Body of pancreas (tissue), 4 donors: ENCODE measurements at regions not wholly inside any gene's neighbourhood (a gene's known extent, or its start where the extent isn't known, plus 50 kb on each side); places are given as distances from the start of the nearest gene placed in this dataset. TPM values are rescaled to one million over a fixed set of nuclear protein-coding genes. Genes with fewer than 3 reads are reported as not detected.

Source experiments
- ATAC-seq: fragments of 150-250 bp; one replicate; pipeline ENCODE4 v1.9.1; 2016
- DNase-seq, 4 donors: peaks; one replicate each; pipeline ENCODE4 v3.0.0-alpha.2; 2019
- H3K27ac ChIP-seq, 4 donors: fragments of 200-600 bp; sonication (generic); 1 replicate in 3 of 4; 2 replicates in 1 of 4; pipeline versions ENCODE4 v1.5.1 to v1.6.1; 2016 to 2019; ENCODE audit warnings: mild to moderate bottlenecking in 1 of 4, mixed read lengths in 1 of 4, moderate library complexity in 1 of 4
- H3K27me3 ChIP-seq, 2 donors: fragments of 200-600 bp; sonication (generic); one replicate each; pipeline ENCODE4 v1.6.0; 2016; ENCODE audit warnings: mild to moderate bottlenecking in 1 of 2
- H3K36me3 ChIP-seq, 2 donors: fragments of 200-600 bp; sonication (generic); replicated peaks in 1 of 2; 2 replicates each; pipeline ENCODE4 v1.5.1; 2016; ENCODE audit warnings: low read depth in 2 of 2; ENCODE audit not compliant: insufficient read depth in 1 of 2
- H3K4me1 ChIP-seq: fragments of 200-600 bp; sonication (generic); one replicate; pipeline ENCODE4 v1.6.0; 2016
- H3K4me3 ChIP-seq, 2 donors: fragments of 200-600 bp; sonication (generic); 1 replicate in 1 of 2; 2 replicates in 1 of 2; pipeline ENCODE4 v1.5.1; 2016 to 2019
- H3K9me3 ChIP-seq, 3 donors: fragments of 200-600 bp; sonication (generic); 1 replicate in 2 of 3; 2 replicates in 1 of 3; pipeline ENCODE4 v1.5.1; 2016
- CTCF ChIP-seq, 7 experiments: fragments of 450-650 bp in 4 of 7; fragments of 200-600 bp in 3 of 7; sonication (generic) in 3 of 7; IDR thresholded peaks; one replicate each; pipeline ENCODE4 v1.5.1; 2016 to 2019; ENCODE audit warnings: antibody characterized with exemption in 7 of 7
- POLR2A ChIP-seq, 3 donors: fragments of 450-650 bp; IDR thresholded peaks; one replicate each; pipeline ENCODE4 v1.6.1; 2016; ENCODE audit warnings: antibody characterized with exemption in 3 of 3, mild to moderate bottlenecking in 2 of 3
- WGBS, 2 donors: methylation state at CpG; one replicate each; pipeline ENCODE4 v1.1.5; 2017; 5-methylcytosine and 5-hydroxymethylcytosine counted together
- intact Hi-C: fragments of 100-400 bp; cut with DNase I; formaldehyde crosslinking; loops from one replicate; pipeline ENCODE4 v1.15.1; 2023
- small RNA-seq: library from RNA; depleted of rRNA; stranded (forward); fragments of <200 nt; gene quantifications from one replicate; pipeline ENCODE3, GENCODE V24; 2016

- 70 to 73% methylated on average over 7 of the region's 7 CpGs for WGBS, 2 donors
- Histone ChIP-seq H3K36me3 (no peaks in the 10 kb centered on the region), H3K4me3 (no peak overlapping the region), H3K4me1 (peaks cover 22% of the 10 kb centered on the region), H3K9me3 (no peaks in the 10 kb centered on the region), H3K27me3 (no peaks in the 10 kb centered on the region), H3K27ac (no peak overlapping the region)
- DNase-seq (no peak), ATAC-seq (no peak)
- intact Hi-C loops = no loop called here
- TF ChIP-seq POLR2A (IDR thresholded peaks at IDR 0.05) = no peak
- TF ChIP-seq CTCF (IDR thresholded peaks at IDR 0.05) = no peak
These were observed 69.1 kb upstream of the AKIP1 start for GRCh38 chr11:8841899-8842298.

- Histone ChIP-seq H3K4me3 (no peak overlapping the region), H3K36me3 (no peaks in the 10 kb centered on the region), H3K4me1 (no peaks in the 10 kb centered on the region), H3K27me3 (no peaks in the 10 kb centered on the region), H3K9me3 (no peaks in the 10 kb centered on the region), H3K27ac (no peak overlapping the region)
- DNase-seq (no peak), ATAC-seq (no peak)
- intact Hi-C loops = no loop called here
- 83 to 100% methylated on average over 2 of the region's 2 CpGs for WGBS, 2 donors
- TF ChIP-seq POLR2A (IDR thresholded peaks at IDR 0.05) = no peak
- no peak for TF ChIP-seq CTCF (IDR thresholded peaks at IDR 0.05)
These were observed 52.2 kb upstream of the AKIP1 start for GRCh38 chr11:8858808-8859207.

Small RNA genes lying in the stretch of these regions (small RNA-seq; reads per million reads assigned to genes)
- gene RNA5SP330 = not detected
